ENCODE measurements at regions not wholly inside any gene's neighbourhood (a gene's known extent, or its start where the extent isn't known, plus 50 kb on each side); places are given as distances from the start of the nearest gene placed in this dataset.

DNA sequence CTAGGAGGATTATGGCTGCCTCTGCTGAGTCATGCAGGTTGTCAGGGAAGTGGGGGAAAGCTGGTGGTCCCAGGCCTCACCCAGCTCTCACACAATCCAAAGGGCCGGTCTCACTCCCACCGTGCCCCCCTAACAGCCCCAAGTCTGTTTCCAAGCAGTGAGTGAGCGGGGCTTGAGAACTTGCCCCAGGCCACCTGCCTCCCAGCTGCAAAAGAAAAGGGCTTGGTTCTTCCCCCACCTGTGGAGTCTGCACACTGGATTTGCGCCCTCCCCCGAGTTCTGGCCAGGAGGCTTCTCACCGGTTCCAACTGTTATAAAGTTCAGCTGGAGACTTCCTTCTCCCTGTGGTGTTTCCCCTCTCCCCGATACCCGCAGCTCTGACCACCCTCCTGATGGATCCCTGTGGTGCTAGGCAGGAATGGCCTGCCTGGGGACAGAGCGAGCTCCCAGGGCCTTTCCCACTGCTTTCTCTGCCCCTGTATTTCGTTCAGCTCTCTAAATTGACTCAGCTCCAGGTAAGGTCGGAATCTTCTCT lies 222.3 kb downstream of the BARHL2 start:
- no peak for DNase-seq (ENCODE audit: low spot score)

DNA sequence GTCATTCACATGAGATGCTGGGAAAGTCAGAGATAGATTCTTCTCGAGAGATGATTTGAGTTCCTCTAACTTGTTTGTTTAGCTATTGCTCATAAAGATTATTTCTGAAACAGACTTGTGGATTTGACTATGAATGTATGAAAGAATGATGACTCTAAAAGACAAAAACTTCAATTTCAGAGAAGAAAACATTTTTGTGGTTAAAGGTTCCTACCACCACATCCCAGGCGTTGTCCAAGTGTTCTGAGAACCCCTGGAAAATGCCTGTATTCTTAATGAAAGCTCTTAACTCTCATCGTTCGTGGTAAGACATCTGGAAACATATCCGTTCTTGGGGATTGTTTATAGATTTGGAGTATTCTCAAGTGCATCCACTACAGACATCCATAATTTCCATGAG lies 228.7 kb downstream of the BARHL2 start:
- no peak for DNase-seq (ENCODE audit: low spot score)

DNA sequence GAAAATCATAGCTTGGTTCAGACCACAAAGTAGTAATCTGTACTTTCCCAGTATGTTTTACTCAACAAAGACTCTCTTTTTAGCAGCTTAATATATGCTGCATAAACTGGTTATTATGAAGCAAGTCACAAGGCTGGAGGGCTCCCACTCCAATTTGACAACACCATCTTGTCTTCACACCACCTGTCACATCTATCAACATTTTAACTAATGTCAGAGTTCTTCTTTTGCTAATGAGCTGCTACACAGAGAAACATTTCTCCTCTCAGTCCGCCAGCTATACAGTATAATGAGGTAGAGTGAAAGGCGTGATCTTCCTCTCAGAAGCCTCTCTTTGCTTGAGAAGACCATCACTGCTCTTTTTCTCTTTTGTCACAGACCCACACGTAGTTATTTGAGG lies 230.1 kb downstream of the BARHL2 start:
- no peak for DNase-seq (ENCODE audit: low spot score)

DNA sequence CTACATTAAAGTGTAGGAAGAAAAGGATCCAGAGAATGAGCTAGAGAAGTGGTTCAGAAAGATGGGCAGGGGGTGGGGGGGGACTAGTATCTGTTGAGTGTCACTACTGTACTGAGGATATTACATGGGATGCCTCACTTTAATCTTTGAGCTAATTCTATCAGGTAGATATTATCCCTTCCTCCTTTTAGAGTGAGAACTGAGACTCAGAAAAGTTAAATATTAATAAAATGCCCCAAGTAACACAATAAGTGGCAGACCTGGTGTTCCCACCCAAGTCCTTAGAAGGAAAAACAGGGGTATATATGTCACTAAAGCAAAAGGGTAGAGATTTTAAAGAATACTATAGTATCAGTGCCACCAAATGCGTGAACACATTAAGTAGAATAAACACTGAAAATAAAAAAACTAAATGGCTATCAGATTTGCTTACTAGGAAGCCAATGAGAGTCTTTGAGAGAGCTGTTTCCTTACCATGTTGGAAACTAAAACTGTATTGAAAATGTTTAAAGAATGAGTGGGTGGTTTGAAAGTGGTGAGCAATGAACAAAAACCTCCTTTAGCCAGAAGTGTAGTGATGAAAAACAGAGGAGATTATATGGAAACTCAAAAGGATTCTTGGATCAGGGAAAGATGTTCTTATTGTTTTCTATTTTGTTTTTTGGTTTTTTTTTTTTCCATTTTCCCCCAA lies 230.8 kb downstream of the BARHL2 start:
- no peak for DNase-seq (ENCODE audit: low spot score)

DNA sequence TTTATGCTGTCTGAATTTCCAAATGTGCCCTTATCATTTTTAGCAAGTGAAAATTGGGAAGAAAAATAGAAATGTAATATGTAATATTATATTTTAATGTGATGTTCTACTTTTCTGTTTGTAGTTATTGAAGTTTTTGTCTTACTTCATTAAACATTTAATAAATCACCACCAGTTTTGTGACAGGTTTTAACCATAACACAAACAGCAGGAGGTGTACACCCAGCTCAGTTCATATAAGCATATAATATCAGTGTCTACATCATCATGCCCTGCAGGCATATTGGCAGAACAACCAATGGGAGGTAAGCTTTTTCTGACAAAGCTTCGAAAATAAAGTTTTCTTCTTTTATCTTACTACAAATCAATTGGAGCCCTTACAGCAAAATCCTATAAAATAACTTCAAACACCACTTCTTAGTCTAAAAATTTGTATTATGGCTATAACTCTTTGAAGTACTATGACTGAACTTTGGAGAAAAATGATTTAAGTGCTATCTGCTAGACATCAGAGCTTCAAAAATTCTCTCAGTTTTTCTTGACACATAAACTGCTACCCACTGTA lies 236.7 kb downstream of the BARHL2 start:
- DNase-seq (ENCODE audit: low spot score) = no peak

DNA sequence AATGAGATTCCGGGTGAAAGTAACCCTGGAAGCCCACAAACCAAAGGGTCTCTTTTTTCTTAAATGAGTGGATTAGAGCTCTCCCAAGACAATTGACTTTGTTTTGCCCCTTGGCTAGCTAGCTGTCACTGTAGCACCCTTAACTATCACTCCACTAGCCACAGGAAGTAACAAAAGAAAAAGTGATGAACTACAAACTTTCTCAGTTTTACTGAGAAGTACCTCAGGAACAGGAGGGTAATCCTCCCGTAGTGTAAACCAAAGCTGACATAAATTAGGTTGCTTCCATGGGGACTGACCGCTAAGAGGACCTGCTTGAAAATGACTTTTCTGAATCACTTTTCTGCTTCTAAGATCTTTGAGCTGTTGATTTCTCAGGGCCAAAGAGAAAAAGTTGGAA lies 240.1 kb downstream of the BARHL2 start:
- DNase-seq (ENCODE audit: low spot score) = no peak

DNA sequence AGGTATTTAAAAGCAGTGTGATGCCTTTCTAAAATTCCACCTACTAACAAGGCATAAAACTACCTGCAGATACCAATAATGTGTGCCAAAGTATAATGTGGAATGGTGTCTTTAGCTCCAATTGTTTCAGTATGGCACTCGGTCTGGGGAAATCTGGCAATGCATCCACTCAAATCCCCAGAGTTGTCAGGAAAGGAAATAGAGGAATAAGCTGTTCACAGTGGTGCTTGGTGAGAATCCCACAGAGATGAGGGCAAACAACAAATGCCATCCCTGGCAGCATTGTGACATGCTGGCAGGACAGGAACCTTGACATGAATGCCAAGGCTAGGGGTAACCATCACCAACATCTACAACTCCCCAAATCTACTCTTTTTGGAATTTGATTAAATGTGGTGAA lies 240.7 kb downstream of the BARHL2 start:
- DNase-seq (ENCODE audit: low spot score) = no peak

DNA sequence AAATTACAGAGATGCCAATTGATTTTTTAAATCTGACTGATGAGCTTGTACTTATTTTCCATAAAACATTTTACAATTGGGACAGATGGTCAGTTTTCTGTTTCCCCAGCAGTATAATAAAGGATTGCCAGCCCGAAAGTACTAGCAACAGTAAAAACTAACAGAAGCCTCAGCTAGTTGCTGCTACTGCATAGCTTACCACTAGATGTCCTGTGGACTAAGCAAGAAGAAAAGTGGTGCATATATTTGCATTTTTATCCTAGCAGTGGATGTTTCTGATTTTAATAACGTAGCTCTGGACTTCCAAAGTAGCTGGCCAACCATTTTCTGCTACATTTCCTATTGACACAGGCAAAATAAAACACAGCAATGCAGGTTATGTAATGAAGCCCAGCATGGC lies 241.5 kb downstream of the BARHL2 start:
- DNase-seq (ENCODE audit: low spot score) = no peak

DNA sequence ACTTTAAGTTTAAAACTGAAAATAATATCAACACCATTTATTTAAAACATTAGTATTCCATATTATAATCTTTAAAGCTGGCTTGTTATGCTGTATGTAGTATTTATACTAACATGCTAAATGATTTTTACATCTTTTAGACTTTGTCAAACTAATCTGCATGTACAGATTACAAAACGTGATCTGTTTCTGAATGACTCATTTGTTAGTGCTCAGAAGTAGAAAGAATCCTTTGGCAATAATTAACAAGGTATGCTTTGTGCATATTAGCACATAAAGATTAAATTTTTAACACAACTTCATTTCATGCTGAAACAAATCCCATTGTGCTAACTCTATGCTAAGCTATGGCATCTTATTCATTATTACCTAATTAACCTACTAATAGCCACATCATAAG lies 242.4 kb downstream of the BARHL2 start:
- no peak for DNase-seq (ENCODE audit: low spot score)

DNA sequence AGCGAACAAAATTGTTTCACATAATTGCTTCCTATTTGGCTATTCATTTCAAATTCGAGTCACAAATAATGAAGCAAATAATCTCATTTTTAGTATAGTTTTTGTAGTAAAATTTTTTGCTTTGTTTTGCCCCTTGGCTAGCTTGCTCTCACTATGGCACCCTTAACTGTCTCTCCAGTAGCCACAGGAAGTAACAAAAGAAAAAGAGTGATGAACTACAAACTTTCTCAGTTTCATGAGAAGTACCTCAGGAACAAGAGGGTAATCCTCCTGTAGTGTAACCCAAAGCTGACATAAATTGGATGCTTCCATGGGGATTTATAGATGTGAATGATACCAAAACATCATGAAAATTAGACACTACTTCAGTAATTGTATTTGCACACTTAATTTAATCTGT lies 242.9 kb downstream of the BARHL2 start:
- DNase-seq (ENCODE audit: low spot score) = no peak

DNA sequence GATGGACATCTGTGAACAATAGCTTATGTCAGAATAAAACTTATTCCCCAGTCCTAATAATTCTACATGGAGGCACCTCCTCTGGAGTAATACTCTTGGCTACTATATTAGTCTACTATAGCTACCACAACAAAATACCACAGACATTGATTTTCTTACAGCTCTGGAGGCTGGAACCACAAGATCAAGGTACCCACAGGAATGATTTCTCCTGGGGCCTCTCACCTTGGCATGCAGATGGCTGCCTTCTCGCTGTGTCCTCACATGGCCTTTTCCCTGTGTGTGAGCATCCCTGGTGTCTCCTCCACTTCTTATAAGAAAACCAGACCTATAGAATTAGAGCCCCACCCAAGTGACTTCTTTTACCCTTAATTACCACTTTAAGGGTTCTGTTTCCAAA lies 244.3 kb downstream of the BARHL2 start:
- no peak for DNase-seq (ENCODE audit: low spot score)

DNA sequence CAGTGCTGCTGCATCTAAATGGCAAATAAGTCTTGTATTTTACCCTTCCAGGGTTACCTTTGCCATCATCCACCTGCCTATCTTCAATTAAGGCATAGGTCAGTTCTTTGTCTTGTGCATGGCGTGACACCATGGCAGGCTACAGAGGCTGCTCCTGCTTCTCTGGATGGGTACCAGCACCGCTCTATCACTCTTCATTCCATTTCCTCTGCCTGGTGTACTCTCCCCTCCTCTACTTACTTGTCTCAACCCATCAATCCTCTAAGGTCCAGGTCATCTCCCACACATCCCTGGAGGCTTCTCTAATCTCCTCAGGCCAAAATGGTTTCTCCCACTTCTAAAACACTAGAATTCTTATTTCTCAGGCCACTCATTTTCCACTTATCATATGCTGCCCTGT lies 257.5 kb downstream of the BARHL2 start:
- DNase-seq (ENCODE audit: low spot score) = no peak

DNA sequence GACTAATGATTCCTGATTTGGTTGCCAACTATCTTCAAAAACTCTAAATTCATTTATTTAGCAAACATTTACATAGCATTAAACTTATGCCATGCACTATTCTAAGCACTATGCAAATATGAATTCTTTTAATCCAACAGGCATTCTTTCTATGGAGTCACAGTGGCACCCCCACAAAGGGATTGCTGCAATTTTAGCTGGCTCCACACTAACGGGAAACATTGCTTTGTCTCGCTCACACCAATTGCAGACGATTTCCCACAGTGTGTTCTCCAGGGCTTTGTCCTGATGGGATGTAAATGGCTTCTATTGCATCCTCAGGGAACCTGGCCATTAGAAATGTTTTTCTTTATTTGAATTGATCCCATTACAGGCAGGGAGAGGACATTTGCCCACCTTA lies 259.1 kb downstream of the BARHL2 start:
- DNase-seq (ENCODE audit: low spot score) = no peak

DNA sequence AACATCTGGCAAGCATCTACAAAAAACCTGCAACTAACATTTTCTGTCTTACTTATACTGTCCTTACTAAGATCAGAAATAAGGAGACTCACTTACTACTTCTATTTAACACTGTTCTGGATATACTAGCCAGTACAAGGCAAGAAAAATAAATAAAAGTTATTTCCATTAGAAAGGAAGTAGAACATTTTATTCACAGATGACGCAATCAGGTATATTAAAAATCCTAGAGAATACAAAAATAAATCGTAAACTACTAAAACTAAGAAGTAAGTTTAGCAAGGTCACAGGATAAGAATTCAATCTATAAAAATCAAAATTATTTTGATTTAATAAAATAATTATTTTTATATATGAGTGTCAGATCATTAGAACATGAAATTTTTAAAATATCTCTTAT lies 264.6 kb downstream of the BARHL2 start:
- no peak for DNase-seq (ENCODE audit: low spot score)

DNA sequence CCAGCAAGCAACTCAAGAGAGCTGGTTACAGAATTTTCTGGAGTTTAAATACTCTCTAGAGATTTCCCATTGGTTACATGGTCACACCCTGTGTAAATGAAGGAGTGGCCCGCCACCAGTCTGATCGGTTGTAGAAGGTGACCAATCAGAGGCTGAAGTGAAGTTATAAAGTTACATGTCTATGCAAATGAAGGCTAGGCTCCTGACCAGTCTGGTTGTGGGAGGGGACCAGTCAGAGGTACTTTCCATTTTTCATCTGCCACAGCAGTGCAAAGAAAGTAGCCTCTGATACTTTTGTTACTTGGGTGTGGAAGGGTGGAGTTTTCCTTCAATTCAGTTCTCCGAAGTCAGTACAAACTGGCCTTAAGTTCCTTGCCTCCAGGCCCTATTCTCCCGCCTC lies 273.7 kb downstream of the BARHL2 start:
- no peak for DNase-seq (ENCODE audit: low spot score)

DNA sequence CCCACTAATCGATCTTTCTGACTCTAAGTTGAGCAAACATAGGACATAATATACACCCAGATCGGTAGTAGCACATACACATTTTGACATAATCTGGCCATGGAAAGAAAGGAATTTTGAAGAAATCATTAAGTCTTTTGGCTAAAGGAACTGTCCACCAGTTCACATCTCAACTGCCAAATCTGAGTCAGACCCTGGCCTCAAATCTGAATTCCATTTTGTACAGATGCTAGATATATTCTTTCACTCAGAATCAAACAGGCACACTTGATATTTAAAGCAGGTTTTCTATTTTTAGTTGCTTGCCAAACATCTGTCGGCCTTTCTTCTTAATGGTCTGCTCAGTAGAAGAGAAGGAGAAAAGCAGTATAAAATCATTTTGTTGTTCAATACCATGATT lies 281.8 kb downstream of the BARHL2 start:
- DNase-seq (ENCODE audit: low spot score) = no peak

DNA sequence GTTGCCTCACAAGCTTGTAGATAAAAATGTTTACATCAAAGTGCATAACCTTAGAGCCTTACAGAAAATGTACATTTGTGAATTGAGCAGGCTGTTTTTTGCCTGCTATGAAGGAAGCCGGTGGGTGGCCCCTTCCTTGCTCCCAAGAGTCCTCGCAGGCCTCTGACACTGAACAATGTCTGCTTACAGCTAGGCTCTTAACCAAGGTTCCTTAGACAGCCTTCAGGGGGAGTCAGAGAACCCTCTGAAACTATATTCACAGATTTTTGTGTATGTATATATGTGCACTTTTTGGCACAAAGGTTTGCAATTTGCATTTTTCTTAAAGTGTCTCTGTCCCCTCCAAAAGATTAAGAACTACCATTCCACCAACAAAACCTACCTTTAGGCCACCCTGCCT lies 282.6 kb downstream of the BARHL2 start:
- DNase-seq (ENCODE audit: low spot score) = no peak

DNA sequence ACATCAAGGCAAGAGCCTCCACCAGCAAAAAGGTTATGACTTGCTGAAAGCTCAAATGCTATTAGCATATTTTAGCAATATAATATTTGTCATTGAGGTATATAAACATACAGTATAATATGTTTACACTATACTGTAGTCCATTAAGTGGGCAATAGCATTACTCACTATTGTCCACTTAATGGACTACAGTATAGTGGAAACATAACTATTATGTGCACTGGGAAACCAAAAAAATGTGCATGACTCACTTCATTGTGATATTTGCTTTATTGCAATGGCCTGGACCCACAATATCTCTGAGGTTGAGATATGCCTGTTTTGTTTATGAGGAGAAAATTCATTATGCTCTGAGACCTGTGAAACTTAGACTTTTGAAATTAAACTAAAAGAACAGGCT lies 300.0 kb downstream of the BARHL2 start:
- no peak for DNase-seq (ENCODE audit: low spot score)

DNA sequence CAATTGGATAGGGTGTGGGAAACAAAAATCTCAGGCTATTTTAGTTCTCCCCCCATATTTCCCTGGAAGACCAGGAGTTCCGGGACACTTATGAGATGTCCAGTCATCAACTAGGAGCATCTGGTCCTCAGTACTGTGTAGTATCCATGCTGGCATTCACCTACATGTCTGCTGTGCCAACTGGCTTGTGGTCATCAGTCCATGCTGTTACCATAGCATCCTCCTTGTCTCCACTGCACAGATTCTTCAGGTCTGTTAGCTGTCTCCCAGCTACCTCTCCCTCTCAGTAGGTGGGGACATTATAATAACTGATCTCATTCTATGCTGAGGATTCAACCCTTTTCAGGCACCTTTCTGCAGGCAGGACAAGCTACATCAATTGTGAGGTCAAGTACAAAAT lies 302.9 kb downstream of the BARHL2 start:
- no peak for DNase-seq (ENCODE audit: low spot score)

DNA sequence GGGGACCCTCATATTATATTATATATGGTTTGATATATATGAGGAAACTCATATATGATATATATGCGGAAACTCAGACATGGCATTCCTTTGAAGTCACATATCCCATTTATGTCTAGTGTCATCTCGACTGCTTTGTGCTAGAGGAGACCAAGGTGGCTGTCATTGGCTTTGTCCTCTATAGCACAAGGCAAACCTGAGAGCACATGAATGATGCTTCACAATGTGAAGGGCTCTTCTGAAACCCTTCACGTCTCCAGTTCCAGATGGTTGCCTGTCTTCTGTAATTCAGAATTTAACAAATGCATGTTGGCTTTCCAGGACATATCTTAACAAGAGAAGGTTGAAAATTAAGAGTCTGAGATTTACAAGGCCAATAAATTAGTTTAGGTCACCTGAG lies 303.6 kb downstream of the BARHL2 start:
- DNase-seq (ENCODE audit: low spot score) = no peak

DNA sequence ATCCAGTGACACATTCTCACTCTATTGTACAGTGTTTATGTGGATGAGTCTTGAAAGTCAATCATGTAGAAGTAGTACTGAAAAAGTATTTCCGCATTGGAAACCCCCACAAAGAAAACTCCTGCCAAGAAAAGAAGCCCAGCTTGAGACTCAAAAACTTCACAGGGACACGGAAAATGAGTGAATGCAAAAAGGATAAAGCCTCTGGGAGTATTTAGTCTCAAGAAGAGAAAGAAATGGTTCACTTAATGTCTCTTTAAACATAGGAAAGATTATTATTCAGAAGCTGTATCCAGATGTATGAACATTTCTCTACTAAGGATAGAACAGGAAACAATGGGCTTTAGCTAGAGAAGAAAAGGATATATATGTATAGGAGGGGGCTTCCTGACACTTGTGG lies 304.5 kb downstream of the BARHL2 start:
- no peak for DNase-seq (ENCODE audit: low spot score)

DNA sequence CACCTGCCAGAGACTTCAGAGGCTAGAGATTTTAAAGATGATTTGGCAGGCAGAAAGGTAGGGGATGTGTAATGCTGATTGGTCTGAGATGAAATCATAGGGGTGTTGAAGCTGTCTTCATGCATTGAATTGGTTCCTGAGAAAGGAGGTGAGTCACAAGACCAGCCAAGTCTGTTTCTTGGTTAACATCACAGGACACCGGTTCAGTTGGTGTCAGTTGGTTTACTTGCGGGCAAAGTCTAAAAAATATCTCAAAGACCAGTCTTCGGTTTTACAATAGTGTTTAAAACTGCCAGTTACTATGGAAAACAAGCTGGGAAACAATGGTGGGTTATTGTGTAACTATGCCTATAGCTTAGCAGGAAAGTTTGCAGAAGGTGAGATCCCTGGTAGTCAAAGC lies 305.9 kb downstream of the BARHL2 start:
- no peak for DNase-seq (ENCODE audit: low spot score)

DNA sequence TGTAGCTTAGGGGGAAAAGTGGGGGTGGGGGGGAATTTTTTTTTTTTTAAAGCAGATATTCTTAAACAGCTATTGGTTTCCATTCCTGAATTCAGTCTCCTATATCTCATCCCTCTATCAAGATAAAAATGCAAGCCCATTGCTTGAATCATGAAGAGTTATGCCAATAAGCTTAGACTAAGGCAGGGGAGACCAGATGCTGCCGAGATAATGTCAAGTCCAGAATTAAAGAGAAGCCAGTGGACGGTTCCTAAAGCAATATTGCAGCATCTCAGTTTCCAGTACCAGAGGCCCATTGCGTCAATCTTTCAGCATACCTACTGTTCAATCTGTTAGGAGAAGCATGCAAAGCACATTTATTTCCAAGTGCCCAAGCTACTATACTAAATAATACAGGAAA lies 309.4 kb downstream of the BARHL2 start:
- no peak for DNase-seq (ENCODE audit: low spot score)

DNA sequence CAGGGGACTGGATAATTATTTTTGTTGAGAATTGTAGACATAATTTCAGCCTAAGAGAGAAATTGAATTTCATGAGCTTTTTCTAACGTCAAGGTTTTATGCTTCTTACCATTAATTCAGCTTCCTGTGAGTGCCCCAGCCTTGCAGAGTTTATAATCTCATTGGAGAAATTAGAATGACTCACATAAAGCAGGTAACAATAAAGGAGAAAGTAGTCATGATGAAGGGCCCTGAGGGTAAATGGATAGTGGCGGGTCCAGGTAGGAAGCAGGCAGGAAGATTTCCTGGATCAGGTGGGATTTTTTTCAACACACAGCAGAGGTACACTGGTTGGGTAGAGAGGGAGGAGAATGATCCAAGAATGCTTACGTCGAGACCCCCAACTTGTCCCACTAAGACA lies 311.4 kb downstream of the BARHL2 start:
- DNase-seq (ENCODE audit: low spot score) = no peak

Measured in SK-N-DZ (cell line).